CD4-positive, CD25-positive, alpha-beta regulatory T cell (primary cell): ENCODE measurements at regions not wholly inside any gene's neighbourhood (a gene's known extent, or its start where the extent isn't known, plus 50 kb on each side); places are given as distances from the start of the nearest gene placed in this dataset.
A peak's percentile ranks its signal among the peaks of the same experiment; 100 is the strongest.

Experiments
- ATAC-seq, 2 donors: fragments of 150-1000 bp; cut with Tn5 transposase; one replicate each; pipeline ENCODE4 v1.10.0; 2021; ENCODE audit warnings: low read depth in 2 of 2, moderate number of reproducible peaks in 2 of 2, moderate library complexity in 1 of 2
- DNase-seq, 3 donors: peaks; one replicate each; pipeline versions ENCODE4 v3.0.0 to v3.0.0-alpha.2; 2012 to 2022; ENCODE audit warnings: mixed read lengths in 1 of 3
- H3K27ac ChIP-seq: one replicate; pipeline ENCODE4 v1.7.0; 2013; ENCODE audit warnings: mild to moderate bottlenecking, low read length; ENCODE audit not compliant: insufficient read depth, poor library complexity, severe bottlenecking
- H3K27me3 ChIP-seq: one replicate; pipeline ENCODE4 v1.7.0; 2013; ENCODE audit warnings: low read length; ENCODE audit not compliant: control insufficient read depth, insufficient read depth
- H3K36me3 ChIP-seq: one replicate; pipeline ENCODE4 v1.7.0; 2013; ENCODE audit warnings: mild to moderate bottlenecking, low read length, moderate library complexity; ENCODE audit not compliant: control insufficient read depth, insufficient read depth
- H3K4me1 ChIP-seq: 2 replicates; pipeline ENCODE4 v1.7.0; 2013; ENCODE audit warnings: mild to moderate bottlenecking, low read length; ENCODE audit not compliant: insufficient read depth, control insufficient read depth, poor library complexity, severe bottlenecking
- H3K4me3 ChIP-seq: one replicate; pipeline ENCODE4 v1.7.0; 2013; ENCODE audit warnings: low read depth, mild to moderate bottlenecking, low read length, moderate library complexity
- H3K9me3 ChIP-seq, 2 experiments: 1 replicate in 1 of 2; 2 replicates in 1 of 2; pipeline ENCODE4 v1.7.0; 2013; ENCODE audit warnings: low read length in 2 of 2, mild to moderate bottlenecking in 1 of 2, moderate library complexity in 1 of 2; ENCODE audit not compliant: control insufficient read depth in 2 of 2
- H3K27ac Mint-ChIP-seq, 3 donors: one replicate each; pipeline ENCODE4 v1.8.0; 2020 to 2022; ENCODE audit warnings: mild to moderate bottlenecking in 3 of 3, mixed read lengths in 3 of 3, moderate library complexity in 2 of 3
- H3K27me3 Mint-ChIP-seq: one replicate; pipeline ENCODE4 v1.8.0; 2022; ENCODE audit warnings: mild to moderate bottlenecking, mixed read lengths
- H3K36me3 Mint-ChIP-seq: one replicate; pipeline ENCODE4 v1.8.0; 2020; ENCODE audit warnings: mixed read lengths
- H3K4me1 Mint-ChIP-seq, 4 donors: one replicate each; pipeline ENCODE4 v1.8.0; 2020 to 2022; ENCODE audit warnings: mixed read lengths in 4 of 4, mild to moderate bottlenecking in 1 of 4
- H3K4me3 Mint-ChIP-seq, 4 donors: one replicate each; pipeline ENCODE4 v1.8.0; 2020 to 2022; ENCODE audit warnings: mild to moderate bottlenecking in 4 of 4, mixed read lengths in 4 of 4, moderate library complexity in 3 of 4
- H3K9me3 Mint-ChIP-seq, 7 donors: one replicate each; pipeline ENCODE4 v1.8.0; 2020 to 2022; ENCODE audit warnings: mixed read lengths in 7 of 7, mild to moderate bottlenecking in 3 of 7, moderate library complexity in 2 of 7

DNA sequence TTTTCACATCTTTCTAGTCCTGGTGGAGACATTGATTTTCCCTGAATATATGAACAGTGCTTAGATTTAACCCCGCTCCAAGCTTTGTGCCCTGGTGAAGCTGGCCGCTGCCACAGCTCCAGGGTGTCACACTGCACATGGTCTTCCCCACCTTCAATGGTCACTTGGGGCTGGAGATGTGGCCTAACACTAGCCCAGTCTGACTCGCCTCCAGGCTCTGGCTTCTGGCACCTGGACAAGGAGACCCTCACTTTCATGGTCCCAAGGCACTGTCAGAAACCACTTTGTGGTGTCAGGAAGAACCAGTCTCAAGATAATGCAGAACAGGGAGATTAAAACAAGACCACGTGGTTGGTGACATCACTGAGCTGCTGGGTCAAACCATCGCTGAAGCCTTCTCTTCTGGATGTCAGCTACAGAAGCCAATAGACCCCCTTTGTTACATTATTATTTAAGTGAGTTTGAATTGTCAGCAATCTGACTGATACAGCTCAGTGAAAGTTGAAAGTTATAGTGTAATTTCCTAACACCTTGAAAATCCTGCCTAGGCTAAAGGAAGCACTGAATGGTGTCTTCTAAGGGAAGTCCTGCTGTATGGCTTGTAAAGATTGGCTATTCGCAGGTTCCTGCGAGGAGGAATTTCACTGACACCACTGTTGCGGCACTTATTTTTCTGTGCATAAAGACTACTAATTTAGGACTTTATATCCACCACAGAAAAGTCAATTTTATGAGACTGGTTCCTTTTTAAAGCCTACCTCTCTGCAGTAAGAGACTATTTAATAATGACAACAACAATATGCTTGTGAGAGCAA, 55.0 kb upstream of the CTDP1 start:
- H3K9me3 ChIP-seq: no peaks in the 10 kb centered on the region
- H3K27me3 ChIP-seq: no peaks in the 10 kb centered on the region
- Mint-ChIP-seq H3K4me3 (no peak overlapping the region), H3K36me3 (no peaks in the 10 kb centered on the region), H3K27me3 (peaks cover 4% of the 10 kb centered on the region), H3K9me3 (peaks cover 0 to 7% (median 0%) of the 10 kb centered on the region in 7 donors), H3K4me1 (peaks cover 0 to 6% (median 0%) of the 10 kb centered on the region in 4 donors), H3K27ac (no peak overlapping the region)
- DNase-seq (no peak), ATAC-seq (no peak)
- H3K27ac ChIP-seq: no peak overlapping the region
- no peak overlapping the region for H3K4me3 ChIP-seq
- no peaks in the 10 kb centered on the region for H3K4me1 ChIP-seq
- no peaks in the 10 kb centered on the region for H3K36me3 ChIP-seq

GRCh38 chr18:79625195-79625923, 54.2 kb upstream of the CTDP1 start:
- Histone ChIP-seq H3K36me3 (no peaks in the 10 kb centered on the region), H3K4me1 (no peaks in the 10 kb centered on the region), H3K27me3 (no peaks in the 10 kb centered on the region), H3K9me3 (no peaks in the 10 kb centered on the region), H3K27ac (no peak overlapping the region), H3K4me3 (no peak overlapping the region)
- Mint-ChIP-seq H3K4me3 (no peak overlapping the region), H3K4me1 (peaks cover 0 to 6% (median 0%) of the 10 kb centered on the region in 4 donors), H3K27me3 (peaks cover 4% of the 10 kb centered on the region), H3K27ac (no peak overlapping the region), H3K9me3 (peaks cover 0 to 7% (median 0%) of the 10 kb centered on the region in 7 donors), H3K36me3 (no peaks in the 10 kb centered on the region)
- DNase-seq (no peak), ATAC-seq (peak; percentile 25 to 33)

DNA sequence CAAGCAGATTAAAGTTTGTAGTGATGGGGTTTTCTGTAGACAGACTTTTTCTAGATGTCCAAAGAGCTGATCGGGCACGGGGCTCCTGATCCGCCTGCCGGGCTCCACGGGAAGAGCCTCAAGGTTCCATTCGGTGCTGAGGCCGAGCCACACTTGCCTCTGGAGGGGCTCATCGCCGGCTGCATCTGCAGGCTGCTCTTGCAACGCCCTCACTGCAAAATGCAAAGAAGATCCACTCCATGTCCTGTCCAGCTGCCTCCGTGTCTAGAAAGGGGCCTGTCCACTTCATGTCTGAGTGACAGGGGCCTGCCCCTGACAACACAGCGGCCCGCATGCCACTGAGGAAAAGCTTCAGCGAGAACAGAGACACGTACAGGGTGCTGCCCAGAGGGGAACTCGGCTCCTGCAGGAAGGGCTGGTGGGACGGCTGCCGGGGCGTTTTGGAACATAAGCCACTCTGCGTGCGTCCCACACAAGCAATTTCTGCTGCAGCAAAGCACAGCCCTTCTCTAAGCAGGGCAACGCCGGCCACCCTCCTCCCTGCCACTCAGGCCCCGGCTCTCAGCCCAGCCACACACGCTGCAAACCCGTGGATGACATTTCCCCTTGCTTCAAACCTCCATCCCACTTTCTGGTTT, 53.6 kb upstream of the CTDP1 start:
- Mint-ChIP-seq H3K4me3 (no peak overlapping the region), H3K27me3 (peaks cover 4% of the 10 kb centered on the region), H3K9me3 (peaks cover 0 to 7% (median 0%) of the 10 kb centered on the region in 7 donors), H3K27ac (peak overlapping the region in 1 of 3 donors; percentile 5), H3K36me3 (no peaks in the 10 kb centered on the region), H3K4me1 (peaks cover 0 to 6% (median 1%) of the 10 kb centered on the region in 4 donors)
- DNase-seq (no peak), ATAC-seq (no peak)
- H3K9me3 ChIP-seq: no peaks in the 10 kb centered on the region
- no peaks in the 10 kb centered on the region for H3K4me1 ChIP-seq
- no peaks in the 10 kb centered on the region for H3K36me3 ChIP-seq
- H3K27ac ChIP-seq: no peak overlapping the region
- H3K27me3 ChIP-seq: no peaks in the 10 kb centered on the region
- no peak overlapping the region for H3K4me3 ChIP-seq

DNA sequence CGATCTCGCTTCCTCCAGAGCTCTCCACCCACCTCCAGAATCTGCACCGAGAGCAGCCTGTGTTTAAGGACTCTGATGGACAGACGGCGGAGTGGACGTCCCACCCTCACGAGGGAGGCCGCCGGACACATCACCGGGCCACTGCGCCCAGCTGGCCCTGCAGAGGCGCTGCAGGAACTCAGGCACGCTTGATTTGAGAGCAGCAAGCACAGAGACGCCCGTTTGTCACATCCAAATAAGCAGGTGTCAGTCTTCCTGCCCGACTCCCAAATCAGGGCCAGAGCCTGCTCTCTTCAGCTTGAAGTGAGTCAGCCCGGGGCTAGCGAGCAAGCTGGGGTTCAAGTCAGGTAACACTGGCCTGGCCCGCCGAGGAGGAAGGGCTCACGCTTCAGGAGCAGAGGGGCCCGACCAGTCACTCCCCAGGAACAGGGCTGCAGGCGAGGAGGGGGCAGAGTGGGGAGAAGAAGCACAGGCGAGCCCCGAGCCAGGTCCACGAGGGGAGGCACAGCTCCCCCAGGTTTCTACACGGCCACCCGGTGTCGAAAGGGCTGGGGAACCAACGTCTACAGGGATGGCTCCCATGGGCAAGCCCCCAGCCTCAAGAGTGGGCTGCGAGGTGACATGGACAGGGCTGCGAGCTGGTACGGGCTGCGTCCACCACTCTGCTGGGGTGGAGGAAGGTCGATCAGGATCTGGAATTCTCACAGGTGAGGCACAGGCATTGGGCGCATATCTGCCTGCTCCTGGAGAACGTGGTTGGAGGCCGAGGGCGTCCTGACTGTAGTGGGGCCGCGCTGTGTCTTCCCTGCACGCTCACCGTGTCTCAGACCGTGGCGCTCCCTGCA, 52.5 kb upstream of the CTDP1 start:
- H3K27me3 Mint-ChIP-seq: peaks cover 4% of the 10 kb centered on the region
- peaks cover 0 to 6% (median 2%) of the 10 kb centered on the region in 4 donors for H3K4me1 Mint-ChIP-seq

DNA sequence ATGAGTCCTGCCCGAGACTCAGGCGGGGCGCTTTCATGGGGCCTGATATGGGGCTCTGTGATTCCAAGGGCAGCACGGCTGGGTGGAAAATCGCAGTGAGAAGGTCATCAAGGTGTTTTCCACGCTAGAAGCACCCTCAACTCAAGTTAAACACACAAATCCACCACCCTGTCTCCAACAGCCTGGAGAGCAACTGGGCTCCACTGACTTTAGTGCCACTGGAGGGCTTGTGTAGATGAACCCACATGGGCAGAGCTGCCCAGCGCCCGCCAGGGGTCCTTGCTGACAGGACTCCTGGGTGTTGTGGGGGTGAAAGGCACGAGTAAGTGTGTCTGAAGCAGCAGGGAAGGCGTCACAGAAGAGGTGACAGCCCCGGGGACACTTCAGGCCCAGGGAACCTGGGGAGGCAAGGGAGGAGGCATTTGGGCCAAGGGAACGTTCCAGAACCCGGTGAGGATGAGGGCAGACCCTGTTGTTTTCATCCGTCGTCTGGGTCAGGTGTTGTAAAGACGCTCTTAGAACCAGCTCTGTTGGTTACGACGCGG, 51.8 kb upstream of the CTDP1 start:
- no peaks in the 10 kb centered on the region for H3K36me3 Mint-ChIP-seq
- H3K27ac ChIP-seq: no peak overlapping the region
- no peaks in the 10 kb centered on the region for H3K4me1 ChIP-seq
- H3K9me3 ChIP-seq: no peaks in the 10 kb centered on the region
- H3K27me3 Mint-ChIP-seq: peaks cover 4% of the 10 kb centered on the region
- ATAC-seq: no peak
- peaks cover 0 to 6% (median 0%) of the 10 kb centered on the region in 7 donors for H3K9me3 Mint-ChIP-seq
- no peak overlapping the region for H3K4me3 Mint-ChIP-seq
- peaks cover 0 to 6% (median 2%) of the 10 kb centered on the region in 4 donors for H3K4me1 Mint-ChIP-seq
- DNase-seq: no peak
- H3K27me3 ChIP-seq: no peaks in the 10 kb centered on the region
- H3K4me3 ChIP-seq: no peak overlapping the region
- no peak overlapping the region for H3K27ac Mint-ChIP-seq
- H3K36me3 ChIP-seq: no peaks in the 10 kb centered on the region

More for the DNA sequence above, 52.5 kb upstream of the CTDP1 start:
- H3K27ac ChIP-seq: no peak overlapping the region
- Mint-ChIP-seq H3K36me3 (no peaks in the 10 kb centered on the region), H3K9me3 (peaks cover 0 to 6% (median 0%) of the 10 kb centered on the region in 7 donors), H3K27ac (peak overlapping the region in 1 of 3 donors; percentile 32), H3K4me3 (no peak overlapping the region)
- H3K27me3 ChIP-seq: no peaks in the 10 kb centered on the region
- no peaks in the 10 kb centered on the region for H3K9me3 ChIP-seq
- no peak overlapping the region for H3K4me3 ChIP-seq
- no peak for DNase-seq
- ATAC-seq: no peak
- H3K36me3 ChIP-seq: no peaks in the 10 kb centered on the region
- H3K4me1 ChIP-seq: no peaks in the 10 kb centered on the region

GRCh38 chr18:79628416-79629248, 51.0 kb upstream of the CTDP1 start:
- DNase-seq: no peak

More at GRCh38 chr18:79628416-79629248, 51.0 kb upstream of the CTDP1 start:
- Mint-ChIP-seq H3K9me3 (peaks cover 0 to 6% (median 0%) of the 10 kb centered on the region in 7 donors), H3K27ac (no peak overlapping the region), H3K4me3 (no peak overlapping the region), H3K4me1 (peaks cover 0 to 6% (median 2%) of the 10 kb centered on the region in 4 donors), H3K27me3 (peaks cover 4% of the 10 kb centered on the region), H3K36me3 (no peaks in the 10 kb centered on the region)
- no peak overlapping the region for H3K4me3 ChIP-seq
- H3K27me3 ChIP-seq: no peaks in the 10 kb centered on the region
- H3K4me1 ChIP-seq: no peaks in the 10 kb centered on the region
- no peaks in the 10 kb centered on the region for H3K9me3 ChIP-seq
- ATAC-seq: no peak
- no peak overlapping the region for H3K27ac ChIP-seq
- no peaks in the 10 kb centered on the region for H3K36me3 ChIP-seq
